PFSK-1 (cell line): ENCODE measurements at regions not wholly inside any gene's neighbourhood (a gene's known extent, or its start where the extent isn't known, plus 50 kb on each side); places are given as distances from the start of the nearest gene placed in this dataset.

ENCODE experiments used
- FOXP2 ChIP-seq: optimal IDR thresholded peaks from 2 replicates; pipeline ENCODE3; 2011; ENCODE audit warnings: borderline replicate concordance, control low read depth, inconsistent platforms; ENCODE audit not compliant: insufficient read depth; ENCODE audit errors: extremely low read length, extremely low read depth
- POLR2AphosphoS5 ChIP-seq: IDR thresholded peaks from 2 replicates; pipeline ENCODE4 v1.6.1; 2012; ENCODE audit warnings: low read depth, mild to moderate bottlenecking, control low read depth, low read length, moderate library complexity
- SIN3A ChIP-seq: IDR thresholded peaks from 2 replicates; pipeline ENCODE4 v1.6.1; 2012; ENCODE audit warnings: mild to moderate bottlenecking, low read length, moderate library complexity, borderline replicate concordance; ENCODE audit not compliant: insufficient read depth
- TAF1 ChIP-seq: IDR thresholded peaks from 2 replicates; pipeline ENCODE4 v1.6.1; 2012; ENCODE audit warnings: low read length, control low read depth, borderline replicate concordance; ENCODE audit not compliant: insufficient read depth
- TF ChIP-seq, protein P1 (sequence below), 2 experiments: IDR thresholded peaks; 2 replicates each; pipeline versions ENCODE4 v1.6.1 to v1.8.0; 2011 to 2012; ENCODE audit warnings: low read depth in 2 of 2, low read length in 2 of 2, control low read depth in 1 of 2, inconsistent platforms in 1 of 2, mild to moderate bottlenecking in 1 of 2, moderate library complexity in 1 of 2; ENCODE audit not compliant: insufficient read depth in 1 of 2

- TF ChIP-seq FOXP2 (no peak), POLR2AphosphoS5 (no peak), SIN3A (no peak), TAF1 (no peak)
- TF ChIP-seq, protein P1, sequence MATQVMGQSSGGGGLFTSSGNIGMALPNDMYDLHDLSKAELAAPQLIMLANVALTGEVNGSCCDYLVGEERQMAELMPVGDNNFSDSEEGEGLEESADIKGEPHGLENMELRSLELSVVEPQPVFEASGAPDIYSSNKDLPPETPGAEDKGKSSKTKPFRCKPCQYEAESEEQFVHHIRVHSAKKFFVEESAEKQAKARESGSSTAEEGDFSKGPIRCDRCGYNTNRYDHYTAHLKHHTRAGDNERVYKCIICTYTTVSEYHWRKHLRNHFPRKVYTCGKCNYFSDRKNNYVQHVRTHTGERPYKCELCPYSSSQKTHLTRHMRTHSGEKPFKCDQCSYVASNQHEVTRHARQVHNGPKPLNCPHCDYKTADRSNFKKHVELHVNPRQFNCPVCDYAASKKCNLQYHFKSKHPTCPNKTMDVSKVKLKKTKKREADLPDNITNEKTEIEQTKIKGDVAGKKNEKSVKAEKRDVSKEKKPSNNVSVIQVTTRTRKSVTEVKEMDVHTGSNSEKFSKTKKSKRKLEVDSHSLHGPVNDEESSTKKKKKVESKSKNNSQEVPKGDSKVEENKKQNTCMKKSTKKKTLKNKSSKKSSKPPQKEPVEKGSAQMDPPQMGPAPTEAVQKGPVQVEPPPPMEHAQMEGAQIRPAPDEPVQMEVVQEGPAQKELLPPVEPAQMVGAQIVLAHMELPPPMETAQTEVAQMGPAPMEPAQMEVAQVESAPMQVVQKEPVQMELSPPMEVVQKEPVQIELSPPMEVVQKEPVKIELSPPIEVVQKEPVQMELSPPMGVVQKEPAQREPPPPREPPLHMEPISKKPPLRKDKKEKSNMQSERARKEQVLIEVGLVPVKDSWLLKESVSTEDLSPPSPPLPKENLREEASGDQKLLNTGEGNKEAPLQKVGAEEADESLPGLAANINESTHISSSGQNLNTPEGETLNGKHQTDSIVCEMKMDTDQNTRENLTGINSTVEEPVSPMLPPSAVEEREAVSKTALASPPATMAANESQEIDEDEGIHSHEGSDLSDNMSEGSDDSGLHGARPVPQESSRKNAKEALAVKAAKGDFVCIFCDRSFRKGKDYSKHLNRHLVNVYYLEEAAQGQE (IDR thresholded peaks at IDR 0.05; ENCODE audit: insufficient read depth in 1 of 2, low read depth in 2 of 2, low read length in 2 of 2) = no peak
These were observed 355.2 kb downstream of the BMP4 start for GRCh38 chr14:53601409-53601808.
